ENCODE measurements at regions not wholly inside any gene's neighbourhood (a gene's known extent, or its start where the extent isn't known, plus 50 kb on each side); places are given as distances from the start of the nearest gene placed in this dataset.

GRCh38 chr2:108106731-108107130 lies 120.4 kb downstream of the SLC5A7 start:
- Histone ChIP-seq H2AFZ (ENCODE audit: control insufficient read depth, low read length) (no peak overlapping the region), H3K4me1 (ENCODE audit: control insufficient read depth, extremely low read depth, insufficient read depth, low read length) (no peaks in the 10 kb centered on the region), H3K4me2 (ENCODE audit: control insufficient read depth, extremely low read depth, insufficient read depth, low read depth, low read length) (no peak overlapping the region), H3K27ac (ENCODE audit: control insufficient read depth, insufficient read depth, low read length) (no peak overlapping the region), H3K9me1 (ENCODE audit: control insufficient read depth, extremely low read depth, insufficient read depth, low read length) (no peaks in the 10 kb centered on the region), H3K27me3 (ENCODE audit: control insufficient read depth, extremely low read depth, insufficient read depth, low read length) (no peaks in the 10 kb centered on the region), H3K79me2 (ENCODE audit: control insufficient read depth, insufficient read depth, low read length) (no peaks in the 10 kb centered on the region), H4K20me1 (ENCODE audit: control insufficient read depth, extremely low read depth, insufficient read depth, low read length) (no peaks in the 10 kb centered on the region), H3K9ac (ENCODE audit: control insufficient read depth, extremely low read depth, insufficient read depth, low read length) (no peak overlapping the region), H3K9me3 (ENCODE audit: control insufficient read depth, low read depth, low read length) (no peaks in the 10 kb centered on the region), H3K36me3 (ENCODE audit: control insufficient read depth in 2 of 2, extremely low read depth in 1 of 2, insufficient read depth in 2 of 2, low read length in 2 of 2) (no peaks in the 10 kb centered on the region), H3K4me3 (ENCODE audit: control insufficient read depth in 2 of 3, extremely low read depth in 1 of 3, insufficient read depth in 2 of 3, low read depth in 1 of 3, low read length in 3 of 3) (no peak overlapping the region)
- dilution Hi-C loops (cut with MboI; ENCODE audit: extremely low pct_ligation_motif_present, low sequenced_read_pairs): no loop called here
- TF ChIP-seq EZH2 (IDR thresholded peaks at IDR 0.05; ENCODE audit: low read length): no peak
- no peak for TF ChIP-seq CTCF (optimal IDR thresholded peaks at IDR 0.05 in 1 of 3, IDR thresholded peaks at IDR 0.05 in 1 of 3, conservative IDR thresholded peaks at IDR 0.05 in 1 of 3; ENCODE audit: extremely low read depth in 1 of 3, insufficient read depth in 2 of 3, low read length in 3 of 3)
- DNase-seq (ENCODE audit: low read depth, low spot score): no peak
- no peak for FAIRE-seq

- DNase-seq (ENCODE audit: low read depth, low spot score) (no peak), FAIRE-seq (no peak)
- Histone ChIP-seq H3K9ac (ENCODE audit: control insufficient read depth, extremely low read depth, insufficient read depth, low read length) (no peak overlapping the region), H3K9me1 (ENCODE audit: control insufficient read depth, extremely low read depth, insufficient read depth, low read length) (no peaks in the 10 kb centered on the region), H3K36me3 (ENCODE audit: control insufficient read depth in 2 of 2, extremely low read depth in 1 of 2, insufficient read depth in 2 of 2, low read length in 2 of 2) (no peaks in the 10 kb centered on the region), H3K4me2 (ENCODE audit: control insufficient read depth, extremely low read depth, insufficient read depth, low read depth, low read length) (no peak overlapping the region), H3K27me3 (ENCODE audit: control insufficient read depth, extremely low read depth, insufficient read depth, low read length) (no peaks in the 10 kb centered on the region), H3K4me3 (ENCODE audit: control insufficient read depth in 2 of 3, extremely low read depth in 1 of 3, insufficient read depth in 2 of 3, low read depth in 1 of 3, low read length in 3 of 3) (no peak overlapping the region), H3K79me2 (ENCODE audit: control insufficient read depth, insufficient read depth, low read length) (no peaks in the 10 kb centered on the region), H4K20me1 (ENCODE audit: control insufficient read depth, extremely low read depth, insufficient read depth, low read length) (no peaks in the 10 kb centered on the region), H2AFZ (ENCODE audit: control insufficient read depth, low read length) (no peak overlapping the region), H3K4me1 (ENCODE audit: control insufficient read depth, extremely low read depth, insufficient read depth, low read length) (no peaks in the 10 kb centered on the region), H3K9me3 (ENCODE audit: control insufficient read depth, low read depth, low read length) (no peaks in the 10 kb centered on the region), H3K27ac (ENCODE audit: control insufficient read depth, insufficient read depth, low read length) (no peak overlapping the region)
- dilution Hi-C loops (cut with MboI; ENCODE audit: extremely low pct_ligation_motif_present, low sequenced_read_pairs): no loop called here
- TF ChIP-seq CTCF (optimal IDR thresholded peaks at IDR 0.05 in 1 of 3, IDR thresholded peaks at IDR 0.05 in 1 of 3, conservative IDR thresholded peaks at IDR 0.05 in 1 of 3; ENCODE audit: extremely low read depth in 1 of 3, insufficient read depth in 2 of 3, low read length in 3 of 3) (no peak), EZH2 (IDR thresholded peaks at IDR 0.05; ENCODE audit: low read length) (no peak)
These were observed 125.6 kb downstream of the SLC5A7 start for GRCh38 chr2:108111936-108112335.
